Activated naive CD8-positive, alpha-beta T cell treated with anti-CD3 and anti-CD28 coated beads, Interleukin-2, amount 50 U/mL, for 16 hours (primary cell): ENCODE measurements at regions not wholly inside any gene's neighbourhood (a gene's known extent, or its start where the extent isn't known, plus 50 kb on each side); places are given as distances from the start of the nearest gene placed in this dataset.

Source experiments
- DNase-seq: peaks from one replicate; pipeline ENCODE4 v3.0.0-alpha.2; 2020; ENCODE audit warnings: low read depth, low spot score

- DNase-seq = no peak
Observed at GRCh38 chr9:36764364-36765076, 191.8 kb downstream of the MELK start.

GRCh38 chr9:36765077-36765390, 192.3 kb downstream of the MELK start:
- DNase-seq = no peak

GRCh38 chr9:36765468-36766341, 193.0 kb downstream of the MELK start:
- DNase-seq = peak; percentile 80

GRCh38 chr9:36768677-36769076, 196.0 kb downstream of the MELK start:
- DNase-seq = no peak

GRCh38 chr9:36770025-36770424, 197.3 kb downstream of the MELK start:
- no peak for DNase-seq

- no peak for DNase-seq
Observed at GRCh38 chr9:36772449-36773403, 200.0 kb downstream of the MELK start.

- no peak for DNase-seq
Observed at GRCh38 chr9:36778682-36779081, 206.0 kb downstream of the MELK start.

GRCh38 chr9:36779582-36779981, 206.9 kb downstream of the MELK start:
- DNase-seq = no peak

GRCh38 chr9:36780186-36780585, 207.5 kb downstream of the MELK start:
- no peak for DNase-seq

GRCh38 chr9:36781533-36781932, 208.8 kb downstream of the MELK start:
- DNase-seq = no peak
